Erythroblast (primary cell): ENCODE measurements at regions not wholly inside any gene's neighbourhood (a gene's known extent, or its start where the extent isn't known, plus 50 kb on each side); places are given as distances from the start of the nearest gene placed in this dataset.

Experiments used
- GATA1 ChIP-seq: IDR thresholded peaks from 2 replicates; pipeline ENCODE4 v1.6.1; 2011; ENCODE audit warnings: low read depth, mild to moderate bottlenecking, control low read depth, low read length, moderate library complexity
- POLR2A ChIP-seq: IDR thresholded peaks from 2 replicates; pipeline ENCODE4 v1.6.1; 2011; ENCODE audit warnings: mild to moderate bottlenecking, low read length

DNA sequence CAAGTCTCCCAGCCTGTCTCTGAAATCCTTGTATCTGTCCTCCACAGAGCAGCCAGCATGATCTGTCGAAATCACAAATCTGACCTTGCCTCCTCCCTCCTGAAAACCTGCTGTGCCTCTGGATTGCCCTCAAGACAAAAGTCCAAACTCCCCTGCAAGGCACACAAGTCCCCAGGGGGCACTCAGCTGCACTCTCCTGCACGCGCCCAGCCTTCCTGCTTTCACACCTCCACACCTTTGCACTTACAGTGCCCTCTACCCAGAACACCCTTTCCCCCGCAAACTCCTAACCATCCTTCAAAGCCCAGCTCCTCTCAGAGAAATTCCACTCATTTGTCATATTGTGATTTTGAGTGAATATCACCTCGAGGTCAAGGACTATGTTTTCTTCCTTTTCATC, 83.4 kb upstream of the TOP1 start:
- TF ChIP-seq POLR2A (no peak), GATA1 (no peak)
